HL-60 (cell line): ENCODE measurements at regions not wholly inside any gene's neighbourhood (a gene's known extent, or its start where the extent isn't known, plus 50 kb on each side); places are given as distances from the start of the nearest gene placed in this dataset.
"Not testable (repeated sequence)": the region's sequence is repeated elsewhere in the genome, so short reads cannot be mapped to it uniquely, and the experiment has no call there.

Experiments used
- CTCF ChIP-seq: IDR thresholded peaks from one replicate; pipeline ENCODE4 v1.5.1; 2011; ENCODE audit warnings: low read length, control low read depth, inconsistent platforms; ENCODE audit not compliant: insufficient read depth
- GABPA ChIP-seq: IDR thresholded peaks from 2 replicates; pipeline ENCODE4 v1.6.1; 2012; ENCODE audit warnings: low read depth
- POLR2AphosphoS5 ChIP-seq: IDR thresholded peaks from 2 replicates; pipeline ENCODE4 v1.6.1; 2012; ENCODE audit warnings: low read depth
- REST ChIP-seq: IDR thresholded peaks from 2 replicates; pipeline ENCODE4 v1.6.1; 2012; ENCODE audit warnings: low read depth; ENCODE audit not compliant: insufficient replicate concordance

GRCh38 chr2:53112408-53112807 lies 655.2 kb upstream of the CHAC2 start:
- TF ChIP-seq CTCF, GABPA, REST, POLR2AphosphoS5: not testable (repeated sequence)
